Neural progenitor cell (in vitro differentiated cells): ENCODE measurements at regions not wholly inside any gene's neighbourhood (a gene's known extent, or its start where the extent isn't known, plus 50 kb on each side); places are given as distances from the start of the nearest gene placed in this dataset.

Experiments used
- DNase-seq: peaks from one replicate; pipeline ENCODE4 v3.0.0-alpha.2; 2016; ENCODE audit warnings: low spot score
- H2AFZ ChIP-seq: fragments of 200-600 bp; sonication (generic); replicated peaks from 2 replicates; pipeline ENCODE4 v1.6.1; 2016; ENCODE audit warnings: antibody characterized with exemption
- H3F3A ChIP-seq: fragments of 200-600 bp; sonication (generic); 2 replicates; pipeline ENCODE4 v1.6.1; 2016; ENCODE audit warnings: antibody characterized with exemption, low read depth
- H3K27ac ChIP-seq: fragments of 200-600 bp; sonication (generic); 2 replicates; pipeline ENCODE4 v1.5.1; 2016; ENCODE audit warnings: mild to moderate bottlenecking
- H3K27me3 ChIP-seq: fragments of 200-600 bp; sonication (generic); 2 replicates; pipeline ENCODE4 v1.6.1; 2016; ENCODE audit warnings: mild to moderate bottlenecking, moderate library complexity
- H3K36me3 ChIP-seq: fragments of 200-600 bp; sonication (generic); 2 replicates; pipeline ENCODE4 v1.5.1; 2016
- H3K4me1 ChIP-seq: fragments of 200-600 bp; sonication (generic); 2 replicates; pipeline ENCODE4 v1.6.1; 2016; ENCODE audit warnings: mixed run types
- H3K4me2 ChIP-seq: fragments of 200-600 bp; sonication (generic); 2 replicates; pipeline ENCODE4 v1.6.1; 2016
- H3K4me3 ChIP-seq: fragments of 200-600 bp; sonication (generic); 2 replicates; pipeline ENCODE4 v1.5.1; 2016
- H3K79me2 ChIP-seq: fragments of 200-600 bp; sonication (generic); 2 replicates; pipeline ENCODE4 v1.6.1; 2016; ENCODE audit warnings: low read depth
- H3K9ac ChIP-seq: fragments of 200-600 bp; sonication (generic); 2 replicates; pipeline ENCODE4 v1.6.1; 2016
- H3K9me3 ChIP-seq: fragments of 200-600 bp; sonication (generic); 2 replicates; pipeline ENCODE4 v1.5.1; 2016; ENCODE audit warnings: low read depth
- H4K20me1 ChIP-seq: fragments of 200-600 bp; sonication (generic); 2 replicates; pipeline ENCODE4 v1.6.1; 2016; ENCODE audit warnings: low read depth
- H3K27ac Mint-ChIP-seq: 3 replicates; pipeline ENCODE4 v1.8.0; 2021; ENCODE audit warnings: mixed read lengths
- H3K27me3 Mint-ChIP-seq: 2 replicates; pipeline ENCODE4 v1.8.0; 2022; ENCODE audit warnings: low read depth, mild to moderate bottlenecking, inconsistent platforms, moderate library complexity, mixed read lengths; ENCODE audit not compliant: insufficient read depth
- H3K36me3 Mint-ChIP-seq: 3 replicates; pipeline ENCODE4 v1.8.0; 2021; ENCODE audit warnings: mixed read lengths
- H3K4me1 Mint-ChIP-seq: 3 replicates; pipeline ENCODE4 v1.8.0; 2021; ENCODE audit warnings: mixed read lengths
- H3K4me3 Mint-ChIP-seq: 3 replicates; pipeline ENCODE4 v1.8.0; 2021; ENCODE audit warnings: mild to moderate bottlenecking, moderate library complexity, mixed read lengths
- H3K9me3 Mint-ChIP-seq: 3 replicates; pipeline ENCODE4 v1.8.0; 2020; ENCODE audit warnings: mixed read lengths
- EZH2 ChIP-seq: fragments of 200-600 bp; sonication (generic); IDR thresholded peaks from 2 replicates; pipeline ENCODE4 v1.6.1; 2017; ENCODE audit warnings: antibody characterized with exemption, mild to moderate bottlenecking, moderate library complexity
- EZH2phosphoT487 ChIP-seq: fragments of 200-600 bp; sonication (generic); IDR thresholded peaks from 2 replicates; pipeline ENCODE4 v1.6.1; 2017; ENCODE audit warnings: antibody characterized with exemption
- TF ChIP-seq, protein P1 (sequence below): fragments of 200-600 bp; sonication (generic); IDR thresholded peaks from 2 replicates; pipeline ENCODE4 v1.5.1; 2017; ENCODE audit warnings: antibody characterized with exemption, mild to moderate bottlenecking

DNA sequence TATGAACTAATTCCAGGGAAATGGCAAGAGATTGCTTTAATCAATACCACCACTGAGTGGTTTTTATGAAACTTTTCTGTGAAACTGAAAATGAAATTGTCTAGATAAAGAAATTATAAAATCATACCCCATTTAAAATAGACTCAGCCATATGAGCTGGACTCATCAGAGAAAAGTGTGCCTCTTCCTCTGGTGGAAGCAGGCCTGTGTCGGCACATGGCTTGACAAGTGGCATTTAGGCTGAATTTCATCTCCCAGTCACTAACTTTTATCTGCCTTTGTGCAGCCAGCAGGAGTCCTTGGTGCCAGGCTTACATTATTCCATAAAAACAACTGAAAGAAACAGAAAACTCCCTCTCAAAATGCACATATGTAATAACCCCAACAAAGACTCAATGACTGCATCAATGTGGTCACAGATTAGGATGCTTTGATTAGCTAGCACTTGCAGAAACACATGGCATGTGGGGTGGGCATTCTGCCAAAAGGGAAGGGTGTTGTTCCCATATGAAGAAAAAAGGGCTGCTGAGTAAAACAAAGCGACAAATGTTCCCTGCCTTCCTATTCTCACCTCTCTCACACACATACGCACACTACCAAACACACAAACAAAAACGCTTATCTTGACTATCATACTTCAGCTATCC is 232.3 kb downstream of the PABPC4L start:
- no peak overlapping the region for H3K9ac ChIP-seq
- H3K79me2 ChIP-seq: no peaks in the 10 kb centered on the region
- no peaks in the 10 kb centered on the region for H4K20me1 ChIP-seq
- Mint-ChIP-seq H3K27me3 (no peaks in the 10 kb centered on the region), H3K9me3 (peaks cover 11% of the 10 kb centered on the region), H3K4me3 (no peak overlapping the region), H3K36me3 (no peaks in the 10 kb centered on the region), H3K27ac (no peak overlapping the region), H3K4me1 (no peaks in the 10 kb centered on the region)
- TF ChIP-seq EZH2phosphoT487 (no peak), EZH2 (no peak)
- TF ChIP-seq, protein P1, sequence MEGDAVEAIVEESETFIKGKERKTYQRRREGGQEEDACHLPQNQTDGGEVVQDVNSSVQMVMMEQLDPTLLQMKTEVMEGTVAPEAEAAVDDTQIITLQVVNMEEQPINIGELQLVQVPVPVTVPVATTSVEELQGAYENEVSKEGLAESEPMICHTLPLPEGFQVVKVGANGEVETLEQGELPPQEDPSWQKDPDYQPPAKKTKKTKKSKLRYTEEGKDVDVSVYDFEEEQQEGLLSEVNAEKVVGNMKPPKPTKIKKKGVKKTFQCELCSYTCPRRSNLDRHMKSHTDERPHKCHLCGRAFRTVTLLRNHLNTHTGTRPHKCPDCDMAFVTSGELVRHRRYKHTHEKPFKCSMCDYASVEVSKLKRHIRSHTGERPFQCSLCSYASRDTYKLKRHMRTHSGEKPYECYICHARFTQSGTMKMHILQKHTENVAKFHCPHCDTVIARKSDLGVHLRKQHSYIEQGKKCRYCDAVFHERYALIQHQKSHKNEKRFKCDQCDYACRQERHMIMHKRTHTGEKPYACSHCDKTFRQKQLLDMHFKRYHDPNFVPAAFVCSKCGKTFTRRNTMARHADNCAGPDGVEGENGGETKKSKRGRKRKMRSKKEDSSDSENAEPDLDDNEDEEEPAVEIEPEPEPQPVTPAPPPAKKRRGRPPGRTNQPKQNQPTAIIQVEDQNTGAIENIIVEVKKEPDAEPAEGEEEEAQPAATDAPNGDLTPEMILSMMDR: no peak
- H3K27me3 ChIP-seq: no peaks in the 10 kb centered on the region
- no peak overlapping the region for H3K4me2 ChIP-seq
- H3K9me3 ChIP-seq: no peaks in the 10 kb centered on the region
- no peaks in the 10 kb centered on the region for H3K4me1 ChIP-seq
- no peaks in the 10 kb centered on the region for H3F3A ChIP-seq
- no peak for DNase-seq
- H2AFZ ChIP-seq: no peak overlapping the region
- H3K27ac ChIP-seq: no peak overlapping the region
- H3K4me3 ChIP-seq: no peak overlapping the region
- no peaks in the 10 kb centered on the region for H3K36me3 ChIP-seq

DNA sequence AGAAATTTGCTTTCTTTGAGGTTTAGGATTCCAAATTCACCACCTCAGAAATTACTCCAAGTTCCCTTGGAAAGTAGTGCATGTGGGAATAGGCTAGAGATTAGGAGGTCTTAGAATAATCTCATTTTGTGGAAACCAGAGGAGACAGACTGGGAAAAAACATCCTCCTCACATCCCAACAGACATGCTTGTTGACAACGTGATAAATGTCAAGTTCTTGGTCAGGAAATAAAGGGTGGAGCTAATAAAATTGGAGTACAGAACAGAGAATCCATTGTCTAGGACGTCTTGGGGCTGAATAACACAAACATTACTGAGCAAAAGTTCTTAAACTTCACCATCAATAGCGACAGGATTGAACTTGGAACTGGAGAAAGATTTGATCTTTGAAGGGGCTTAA is 233.4 kb downstream of the PABPC4L start:
- Mint-ChIP-seq H3K9me3 (peaks cover 15% of the 10 kb centered on the region), H3K27me3 (no peaks in the 10 kb centered on the region), H3K4me3 (no peak overlapping the region), H3K4me1 (no peaks in the 10 kb centered on the region), H3K36me3 (no peaks in the 10 kb centered on the region), H3K27ac (no peak overlapping the region)
- DNase-seq: no peak
- Histone ChIP-seq H3K27ac (no peak overlapping the region), H3K9ac (no peak overlapping the region), H3K4me3 (no peak overlapping the region), H3K36me3 (no peaks in the 10 kb centered on the region), H3K4me1 (no peaks in the 10 kb centered on the region), H3F3A (no peaks in the 10 kb centered on the region), H3K79me2 (no peaks in the 10 kb centered on the region), H2AFZ (no peak overlapping the region), H3K9me3 (no peaks in the 10 kb centered on the region), H3K4me2 (no peak overlapping the region), H3K27me3 (no peaks in the 10 kb centered on the region), H4K20me1 (no peaks in the 10 kb centered on the region)
- no peak for TF ChIP-seq EZH2phosphoT487
- TF ChIP-seq, protein P1: no peak
- no peak for TF ChIP-seq EZH2

DNA sequence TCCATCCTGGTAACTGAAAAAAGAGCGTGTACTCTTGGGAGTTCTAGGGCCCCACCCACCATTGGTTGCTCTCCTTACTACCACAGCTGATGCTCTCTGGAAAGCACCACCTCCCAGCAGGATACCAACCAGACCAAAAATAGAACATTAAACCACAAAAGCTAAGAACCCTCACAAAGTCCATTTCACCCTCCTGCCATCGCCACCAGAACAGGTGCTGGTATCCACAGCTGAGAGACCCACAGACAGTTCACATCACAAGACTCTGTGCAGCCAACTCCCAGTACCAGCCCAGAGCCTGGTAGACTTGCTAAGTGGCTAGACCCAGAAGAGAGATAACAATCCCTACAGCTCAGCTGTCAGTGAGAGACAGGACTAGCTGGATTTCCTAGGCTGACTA is 240.6 kb downstream of the PABPC4L start:
- Histone ChIP-seq H3K36me3 (no peaks in the 10 kb centered on the region), H3K9ac (no peak overlapping the region), H4K20me1 (no peaks in the 10 kb centered on the region), H3F3A (no peaks in the 10 kb centered on the region), H3K27me3 (no peaks in the 10 kb centered on the region), H3K4me3 (no peak overlapping the region), H3K79me2 (no peaks in the 10 kb centered on the region), H3K27ac (no peak overlapping the region), H2AFZ (no peak overlapping the region), H3K4me1 (no peaks in the 10 kb centered on the region), H3K4me2 (no peak overlapping the region), H3K9me3 (no peaks in the 10 kb centered on the region)
- Mint-ChIP-seq H3K4me1 (peaks cover 3% of the 10 kb centered on the region), H3K4me3 (no peak overlapping the region), H3K36me3 (no peaks in the 10 kb centered on the region), H3K27ac (no peak overlapping the region), H3K9me3 (peaks cover 31% of the 10 kb centered on the region), H3K27me3 (no peaks in the 10 kb centered on the region)
- DNase-seq: no peak
- TF ChIP-seq EZH2: no peak
- TF ChIP-seq EZH2phosphoT487: no peak
- TF ChIP-seq, protein P1: no peak
